NCI-H1417 (cell line): ENCODE measurements at regions not wholly inside any gene's neighbourhood (a gene's known extent, or its start where the extent isn't known, plus 50 kb on each side); places are given as distances from the start of the nearest gene placed in this dataset.

ENCODE experiments used
- DNase-seq, 3 experiments: peaks; one replicate each; lab custom pipeline; 2025; lab: John Stamatoyannopoulos, UW

- DNase-seq: no peak
These were observed 61.5 kb upstream of the RAB4A start for GRCh38 chr1:229209386-229209785.

- no peak for DNase-seq
These were observed 61.1 kb upstream of the RAB4A start for GRCh38 chr1:229209816-229210215.

GRCh38 chr1:229210844-229211243, 60.1 kb upstream of the RAB4A start:
- no peak for DNase-seq

GRCh38 chr1:229213797-229214196, 57.1 kb upstream of the RAB4A start:
- DNase-seq: no peak

- DNase-seq: no peak
These were observed 53.2 kb upstream of the RAB4A start for GRCh38 chr1:229217716-229218115.

GRCh38 chr1:229218612-229219025, 52.3 kb upstream of the RAB4A start:
- DNase-seq: no peak

GRCh38 chr1:229220163-229220846, 50.6 kb upstream of the RAB4A start:
- DNase-seq: no peak

- peak; percentile 12 to 98 (median 91) for DNase-seq
These were observed 49.5 kb upstream of the RAB4A start for GRCh38 chr1:229221106-229222019.
